Natural killer cell treated with Interleukin-12 subunit alpha and Interleukin-12 subunit beta and Interleukin-15 and Interleukin-18, amount 100 ng/mL, for 72 hours (primary cell): ENCODE measurements at regions not wholly inside any gene's neighbourhood (a gene's known extent, or its start where the extent isn't known, plus 50 kb on each side); places are given as distances from the start of the nearest gene placed in this dataset.

Source experiments
- ATAC-seq, 2 donors: fragments of 150-1000 bp; cut with Tn5 transposase in 1 of 2; sonication (Bioruptor Pico), chemical (Tn5 transposase) in 1 of 2; 2 replicates each; pipeline ENCODE4 v1.10.0; 2021
- DNase-seq: peaks from one replicate; pipeline ENCODE4 v3.0.0; 2022; ENCODE audit warnings: low spot score
- H3K27ac Mint-ChIP-seq, 2 donors: 1 replicate in 1 of 2; 2 replicates in 1 of 2; pipeline ENCODE4 v1.8.0; 2022; ENCODE audit warnings: mixed read lengths in 2 of 2, mild to moderate bottlenecking in 1 of 2, moderate library complexity in 1 of 2
- H3K27me3 Mint-ChIP-seq, 2 donors: 1 replicate in 1 of 2; 2 replicates in 1 of 2; pipeline ENCODE4 v1.8.0; 2022; ENCODE audit warnings: mixed read lengths in 2 of 2
- H3K36me3 Mint-ChIP-seq: one replicate; pipeline ENCODE4 v1.8.0; 2022; ENCODE audit warnings: mixed read lengths
- H3K4me1 Mint-ChIP-seq, 2 donors: 1 replicate in 1 of 2; 2 replicates in 1 of 2; pipeline ENCODE4 v1.8.0; 2022; ENCODE audit warnings: low read depth in 2 of 2, mixed read lengths in 2 of 2, mild to moderate bottlenecking in 1 of 2
- H3K4me3 Mint-ChIP-seq: one replicate; pipeline ENCODE4 v1.8.0; 2022; ENCODE audit warnings: mixed read lengths
- H3K9me3 Mint-ChIP-seq: 2 replicates; pipeline ENCODE4 v1.8.0; 2022; ENCODE audit warnings: mixed read lengths

- peaks cover 6 to 7% of the 10 kb centered on the region in 2 donors for H3K4me1 Mint-ChIP-seq
- H3K4me3 Mint-ChIP-seq, result no peak overlapping the region
- peaks cover 4 to 6% of the 10 kb centered on the region in 2 donors for H3K27me3 Mint-ChIP-seq
- H3K36me3 Mint-ChIP-seq, result no peaks in the 10 kb centered on the region
- DNase-seq, result no peak
- ATAC-seq, result no peak
- H3K27ac Mint-ChIP-seq, result peak overlapping the region in 1 of 2 donors; percentile 29
- H3K9me3 Mint-ChIP-seq, result no peaks in the 10 kb centered on the region
Measured at GRCh38 chr21:35366394-35367080, 317.4 kb upstream of the RUNX1 start.

DNA sequence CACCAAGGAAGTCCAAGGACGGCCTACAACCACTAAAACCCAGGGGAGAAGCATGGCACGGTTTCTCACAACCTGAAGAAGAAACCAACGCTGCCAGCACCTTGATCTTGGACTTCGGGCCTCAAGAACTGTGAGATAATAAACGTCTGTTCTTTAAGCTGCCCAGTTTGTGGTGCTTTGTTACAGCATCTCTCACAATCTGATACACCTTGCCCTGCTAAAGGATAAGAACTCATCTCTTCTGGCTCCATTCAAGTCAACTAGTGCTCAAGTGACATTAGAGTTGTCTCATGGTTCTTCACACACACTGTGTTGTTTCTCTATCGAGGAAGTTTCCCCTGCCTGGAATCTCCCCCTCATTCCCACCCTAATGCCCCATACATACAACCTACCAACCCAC, 314.4 kb upstream of the RUNX1 start:
- peak overlapping the region in 1 of 2 donors; percentile 65 for H3K27ac Mint-ChIP-seq
- H3K36me3 Mint-ChIP-seq, result no peaks in the 10 kb centered on the region
- DNase-seq (no peak), ATAC-seq (no peak)
- H3K9me3 Mint-ChIP-seq, result no peaks in the 10 kb centered on the region
- H3K27me3 Mint-ChIP-seq, result peaks cover 2 to 10% of the 10 kb centered on the region in 2 donors
- H3K4me1 Mint-ChIP-seq, result peaks cover 1 to 7% of the 10 kb centered on the region in 2 donors
- no peak overlapping the region for H3K4me3 Mint-ChIP-seq

- DNase-seq (no peak), ATAC-seq (no peak)
- Mint-ChIP-seq H3K4me3 (no peak overlapping the region), H3K36me3 (no peaks in the 10 kb centered on the region), H3K27ac (no peak overlapping the region), H3K9me3 (no peaks in the 10 kb centered on the region), H3K4me1 (peaks cover 10 to 15% of the 10 kb centered on the region in 2 donors), H3K27me3 (peaks cover 0 to 10% of the 10 kb centered on the region in 2 donors)
Measured at GRCh38 chr21:35361988-35362387, 312.9 kb upstream of the RUNX1 start.

- Mint-ChIP-seq H3K4me3 (no peak overlapping the region), H3K4me1 (peaks cover 14 to 18% of the 10 kb centered on the region in 2 donors), H3K27me3 (peaks cover 0 to 10% of the 10 kb centered on the region in 2 donors), H3K36me3 (no peaks in the 10 kb centered on the region), H3K27ac (peak overlapping the region in 1 of 2 donors; percentile 54), H3K9me3 (no peaks in the 10 kb centered on the region)
- ATAC-seq, result no peak
- no peak for DNase-seq
Measured at GRCh38 chr21:35360870-35361570, 311.9 kb upstream of the RUNX1 start.

DNA sequence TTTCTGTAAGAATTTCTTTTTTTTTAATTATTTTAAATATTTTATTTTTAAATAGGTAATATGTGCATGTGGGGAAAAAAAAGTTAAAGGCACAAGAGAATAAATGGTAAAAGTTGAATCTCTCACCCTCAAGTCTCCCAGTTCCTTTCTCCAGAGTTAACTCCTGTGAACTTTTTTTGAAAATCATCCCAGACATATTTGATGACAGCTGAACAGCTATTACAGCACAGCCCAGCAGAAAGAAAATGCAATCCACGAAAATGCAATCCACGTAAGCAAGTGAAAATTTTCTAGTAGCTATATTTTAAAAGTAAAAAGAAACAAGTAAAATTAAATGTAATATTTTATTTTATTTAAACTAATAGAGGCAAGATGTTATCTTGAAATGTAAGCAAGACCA, 310.0 kb upstream of the RUNX1 start:
- Mint-ChIP-seq H3K4me3 (no peak overlapping the region), H3K27ac (peak overlapping the region in 1 of 2 donors; percentile 29), H3K36me3 (peaks cover 2% of the 10 kb centered on the region)

DNA sequence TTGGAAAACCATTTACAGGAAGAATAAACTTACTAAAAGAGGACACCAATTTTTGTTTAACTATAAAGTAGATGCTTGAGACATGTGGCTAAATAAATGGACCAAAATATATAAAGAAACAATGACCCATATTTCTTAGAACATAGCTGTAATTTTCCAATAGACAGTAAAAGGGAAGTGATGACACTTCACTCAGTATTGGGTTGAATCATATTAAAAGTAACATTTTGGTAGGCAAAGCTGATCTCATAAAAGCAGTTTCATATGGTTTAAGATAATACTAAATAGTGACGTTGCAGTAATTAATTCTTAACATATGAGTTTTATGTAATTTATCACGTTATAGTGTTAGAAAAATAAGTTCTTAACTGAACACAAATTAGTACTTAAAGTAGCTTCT, 308.9 kb upstream of the RUNX1 start:
- Mint-ChIP-seq H3K4me3 (peak overlapping the region; percentile 44), H3K27ac (peak overlapping the region; percentile 82 to 95), H3K4me1 (peaks cover 14 to 18% of the 10 kb centered on the region in 2 donors), H3K36me3 (peaks cover 4% of the 10 kb centered on the region), H3K9me3 (peaks cover 5% of the 10 kb centered on the region), H3K27me3 (peaks cover 0 to 15% of the 10 kb centered on the region in 2 donors)
- DNase-seq (no peak), ATAC-seq (peak in 1 of 2 donors; percentile 83)

More for the DNA sequence above, 310.0 kb upstream of the RUNX1 start:
- DNase-seq (no peak), ATAC-seq (no peak)
- Mint-ChIP-seq H3K4me1 (peaks cover 14 to 21% of the 10 kb centered on the region in 2 donors), H3K27me3 (peaks cover 0 to 13% of the 10 kb centered on the region in 2 donors), H3K9me3 (peaks cover 3% of the 10 kb centered on the region)

DNA sequence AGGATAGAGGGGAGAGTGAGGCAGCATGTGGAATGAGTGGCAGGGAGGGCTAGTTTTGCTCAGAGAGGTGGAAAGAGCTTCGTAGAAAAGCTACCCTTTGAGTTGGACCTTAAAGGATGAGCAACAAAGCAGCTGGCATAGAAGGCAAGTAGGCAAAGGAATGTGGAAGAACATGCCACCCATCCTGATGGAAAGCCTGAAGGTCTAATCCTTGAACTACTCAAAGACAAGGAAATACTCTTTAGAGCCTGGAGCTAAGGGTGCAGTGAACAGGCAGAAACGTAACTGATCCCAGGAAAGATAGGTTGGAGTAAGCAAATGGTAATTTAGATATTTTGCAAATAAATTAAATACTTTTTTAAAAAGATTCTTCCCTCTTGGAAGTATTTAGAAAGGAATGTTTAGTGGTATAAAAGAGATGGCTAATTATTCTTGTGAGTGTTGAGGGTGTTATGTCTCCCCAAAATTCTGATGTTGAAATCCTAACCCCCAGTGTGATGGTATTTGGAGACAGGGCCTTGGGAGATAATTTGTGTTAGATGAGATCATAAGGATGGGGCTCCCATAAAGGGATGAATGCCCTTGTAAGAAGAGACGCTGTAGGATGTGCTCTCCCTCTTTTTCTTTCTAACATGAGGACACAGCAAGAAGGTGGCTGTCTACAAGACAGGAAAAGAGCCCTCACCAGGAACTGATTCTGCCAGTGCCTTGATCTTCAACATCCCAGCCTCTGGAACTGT, 308.1 kb upstream of the RUNX1 start:
- Mint-ChIP-seq H3K9me3 (peaks cover 5% of the 10 kb centered on the region), H3K36me3 (peaks cover 4% of the 10 kb centered on the region), H3K4me3 (peak overlapping the region; percentile 44), H3K27me3 (peaks cover 0 to 14% of the 10 kb centered on the region in 2 donors), H3K27ac (peak overlapping the region; percentile 82 to 95), H3K4me1 (peaks cover 14 to 15% of the 10 kb centered on the region in 2 donors)
- ATAC-seq, result no peak
- DNase-seq, result no peak

GRCh38 chr21:35354078-35354477, 305.0 kb upstream of the RUNX1 start:
- Mint-ChIP-seq H3K9me3 (peaks cover 8% of the 10 kb centered on the region), H3K4me1 (peaks cover 29 to 31% of the 10 kb centered on the region in 2 donors), H3K36me3 (peaks cover 4% of the 10 kb centered on the region), H3K4me3 (no peak overlapping the region), H3K27me3 (peaks cover 0 to 15% of the 10 kb centered on the region in 2 donors), H3K27ac (no peak overlapping the region)
- no peak for ATAC-seq
- no peak for DNase-seq

DNA sequence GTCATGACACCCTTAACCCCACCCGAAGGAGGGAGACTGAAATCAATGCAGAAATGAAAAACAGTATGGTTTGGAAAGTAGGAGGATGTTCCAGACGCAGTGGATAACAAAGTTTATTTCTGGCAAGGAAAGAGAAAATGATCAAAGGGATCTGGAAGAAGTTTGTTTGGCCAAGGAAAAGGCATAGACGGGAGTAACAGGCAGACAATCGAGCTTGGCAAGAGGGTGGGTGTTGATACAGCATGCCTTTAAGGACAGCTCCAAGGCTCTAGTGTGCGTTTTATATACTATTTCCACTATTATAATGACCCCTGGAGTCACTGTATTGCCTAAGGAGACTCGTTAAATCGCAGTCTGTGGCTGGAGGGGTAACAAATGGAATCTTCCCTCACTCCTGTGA, 303.7 kb upstream of the RUNX1 start:
- no peak for DNase-seq
- no peak overlapping the region for H3K27ac Mint-ChIP-seq

DNA sequence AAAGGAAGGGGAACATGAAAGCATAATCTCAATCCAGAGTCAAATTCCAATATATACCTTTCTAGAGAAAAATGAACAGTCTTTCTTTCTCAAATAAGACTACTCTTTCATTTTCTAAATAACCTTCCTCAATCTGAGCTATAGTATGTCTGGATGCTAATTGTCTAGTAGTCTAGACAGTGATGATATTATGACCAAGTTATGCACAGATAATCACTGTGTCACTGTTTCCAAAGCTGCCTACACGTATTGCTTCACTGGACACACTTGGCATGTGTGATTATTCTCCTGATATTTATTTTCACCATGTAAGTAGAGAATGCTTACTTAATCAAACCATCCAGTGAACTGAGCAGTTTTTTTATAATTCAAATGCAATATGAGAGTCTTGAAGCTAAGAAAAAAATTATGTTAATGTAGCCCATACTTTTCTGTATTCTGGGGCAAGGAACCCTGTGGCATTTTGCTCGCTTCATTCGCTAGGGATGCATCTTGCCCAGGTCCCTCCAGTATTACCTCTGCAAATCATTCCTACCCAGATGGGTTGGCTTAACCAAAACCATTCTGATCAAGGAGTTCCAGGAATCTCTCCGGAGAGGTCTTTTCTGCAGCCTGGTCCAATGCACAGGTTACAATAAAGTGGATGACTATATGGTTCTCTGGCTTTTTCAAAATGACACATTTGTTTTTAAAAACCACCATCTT, 303.1 kb upstream of the RUNX1 start:
- DNase-seq, result no peak
- peaks cover 6 to 24% of the 10 kb centered on the region in 2 donors for H3K27me3 Mint-ChIP-seq
- H3K27ac Mint-ChIP-seq, result peak overlapping the region in 1 of 2 donors; percentile 66
- peaks cover 23 to 26% of the 10 kb centered on the region in 2 donors for H3K4me1 Mint-ChIP-seq
- no peak for ATAC-seq
- H3K9me3 Mint-ChIP-seq, result peaks cover 8% of the 10 kb centered on the region
- peaks cover 4% of the 10 kb centered on the region for H3K36me3 Mint-ChIP-seq
- no peak overlapping the region for H3K4me3 Mint-ChIP-seq

More for the DNA sequence above, 303.7 kb upstream of the RUNX1 start:
- no peak overlapping the region for H3K4me3 Mint-ChIP-seq
- H3K36me3 Mint-ChIP-seq, result peaks cover 4% of the 10 kb centered on the region
- no peak for ATAC-seq
- peaks cover 0 to 18% of the 10 kb centered on the region in 2 donors for H3K27me3 Mint-ChIP-seq
- H3K9me3 Mint-ChIP-seq, result peaks cover 8% of the 10 kb centered on the region
- H3K4me1 Mint-ChIP-seq, result peaks cover 28 to 29% of the 10 kb centered on the region in 2 donors

DNA sequence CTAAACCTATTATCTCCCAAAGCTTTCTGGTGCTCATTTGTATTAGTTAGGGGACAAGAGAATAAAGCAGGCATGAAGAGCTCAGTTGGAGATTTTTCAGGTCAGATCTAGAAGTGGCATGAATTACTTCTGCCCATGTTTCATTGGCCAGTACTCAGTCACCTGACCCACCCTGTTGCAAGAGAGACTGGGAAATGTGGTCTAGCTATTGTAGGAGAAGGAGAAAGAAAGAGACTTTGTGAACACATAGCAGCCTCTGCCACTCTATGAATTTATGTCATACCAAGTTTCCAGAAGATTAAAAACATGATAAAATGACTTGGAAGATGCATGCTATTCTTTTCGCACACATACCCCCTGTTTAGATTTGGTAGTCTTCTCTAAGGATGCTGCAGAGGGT, 302.3 kb upstream of the RUNX1 start:
- DNase-seq (no peak), ATAC-seq (no peak)
- Mint-ChIP-seq H3K4me1 (peaks cover 23 to 27% of the 10 kb centered on the region in 2 donors), H3K9me3 (peaks cover 8% of the 10 kb centered on the region), H3K36me3 (peaks cover 4% of the 10 kb centered on the region), H3K27me3 (peaks cover 9 to 30% of the 10 kb centered on the region in 2 donors), H3K27ac (peak overlapping the region; percentile 11 to 66), H3K4me3 (peak overlapping the region; percentile 57)

- Mint-ChIP-seq H3K4me3 (peak overlapping the region; percentile 57), H3K27ac (peak overlapping the region; percentile 11 to 66), H3K9me3 (peaks cover 8% of the 10 kb centered on the region), H3K36me3 (peaks cover 4% of the 10 kb centered on the region), H3K27me3 (peaks cover 9 to 30% of the 10 kb centered on the region in 2 donors), H3K4me1 (peaks cover 23 to 27% of the 10 kb centered on the region in 2 donors)
- DNase-seq, result no peak
- peak; percentile 75 to 90 for ATAC-seq
Measured at GRCh38 chr21:35350965-35351364, 301.9 kb upstream of the RUNX1 start.
